Naive B cell (primary cell): ENCODE measurements at regions not wholly inside any gene's neighbourhood (a gene's known extent, or its start where the extent isn't known, plus 50 kb on each side); places are given as distances from the start of the nearest gene placed in this dataset.

Source experiments
- ATAC-seq, 2 donors: fragments of 150-1000 bp; cut with Tn5 transposase; 2 replicates each; pipeline ENCODE4 v1.10.0; 2021; ENCODE audit warnings: low read depth in 2 of 2, mild to moderate bottlenecking in 2 of 2, moderate library complexity in 2 of 2
- DNase-seq: peaks from one replicate; pipeline ENCODE4 v3.0.0; 2022
- H3K27ac Mint-ChIP-seq, 6 donors: one replicate each; pipeline ENCODE4 v1.8.0; 2020 to 2022; ENCODE audit warnings: mild to moderate bottlenecking in 6 of 6, mixed read lengths in 6 of 6, moderate library complexity in 5 of 6, inconsistent platforms in 2 of 6
- H3K27me3 Mint-ChIP-seq, 3 donors: one replicate each; pipeline ENCODE4 v1.8.0; 2021 to 2022; ENCODE audit warnings: mixed read lengths in 3 of 3, mild to moderate bottlenecking in 1 of 3
- H3K36me3 Mint-ChIP-seq, 2 donors: one replicate each; pipeline ENCODE4 v1.8.0; 2020 to 2022; ENCODE audit warnings: mixed read lengths in 2 of 2, inconsistent platforms in 1 of 2, mild to moderate bottlenecking in 1 of 2
- H3K4me1 Mint-ChIP-seq, 3 donors: one replicate each; pipeline ENCODE4 v1.8.0; 2020 to 2022; ENCODE audit warnings: mixed read lengths in 3 of 3, inconsistent platforms in 1 of 3, mild to moderate bottlenecking in 1 of 3, moderate library complexity in 1 of 3
- H3K4me3 Mint-ChIP-seq, 8 donors: one replicate each; pipeline ENCODE4 v1.8.0; 2020 to 2022; ENCODE audit warnings: mild to moderate bottlenecking in 8 of 8, mixed read lengths in 8 of 8, moderate library complexity in 8 of 8, inconsistent platforms in 2 of 8
- H3K9me3 Mint-ChIP-seq, 7 donors: one replicate each; pipeline ENCODE4 v1.8.0; 2020 to 2022; ENCODE audit warnings: mixed read lengths in 7 of 7, mild to moderate bottlenecking in 5 of 7, inconsistent platforms in 2 of 7, moderate library complexity in 1 of 7

DNA sequence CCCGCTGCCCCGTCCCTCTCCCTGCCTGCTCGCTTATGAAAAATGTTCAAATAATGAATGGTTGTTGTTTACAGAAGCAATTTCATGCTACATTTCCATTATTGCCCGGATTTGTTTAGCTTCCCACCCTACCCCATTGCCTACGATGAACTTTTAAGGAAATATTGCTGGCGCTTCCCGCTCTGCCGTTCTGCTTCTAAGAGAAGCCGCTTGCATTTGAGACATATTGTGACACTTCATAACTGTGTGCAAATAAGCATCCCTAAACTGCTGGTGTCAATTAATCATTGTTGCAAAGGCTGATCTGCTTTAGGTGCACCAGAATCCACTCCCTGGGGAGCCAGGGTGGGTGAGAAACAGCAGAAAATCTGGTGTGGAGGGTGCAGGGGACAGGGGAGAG, 52.3 kb upstream of the LMO1 start:
- Mint-ChIP-seq H3K4me3 (no peak overlapping the region), H3K36me3 (no peaks in the 10 kb centered on the region), H3K27me3 (peaks cover 8 to 28% (median 23%) of the 10 kb centered on the region in 3 donors), H3K9me3 (no peaks in the 10 kb centered on the region), H3K4me1 (no peaks in the 10 kb centered on the region), H3K27ac (no peak overlapping the region)
- DNase-seq (no peak), ATAC-seq (no peak)

DNA sequence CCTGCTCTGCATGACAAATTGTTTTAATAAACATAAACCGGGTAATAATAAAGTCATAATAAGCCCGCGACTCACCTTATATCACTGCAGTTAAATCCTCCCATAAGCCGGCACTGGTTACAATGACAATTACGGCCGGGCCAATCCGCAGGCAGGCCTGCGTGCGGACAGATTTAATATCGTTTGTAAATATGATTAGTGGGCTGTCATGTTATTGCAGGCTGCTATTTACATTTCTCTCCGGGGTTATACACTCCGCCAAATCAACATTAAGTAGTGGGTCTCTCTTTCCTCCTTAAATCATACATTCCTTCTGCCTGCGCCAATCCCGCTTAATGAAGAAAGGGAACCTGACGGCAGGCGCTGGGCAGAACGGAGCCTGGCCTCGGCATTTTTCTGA, 51.8 kb upstream of the LMO1 start:
- peak overlapping the region in 1 of 6 donors; percentile 85 for H3K27ac Mint-ChIP-seq
- no peaks in the 10 kb centered on the region for H3K4me1 Mint-ChIP-seq
- H3K4me3 Mint-ChIP-seq = no peak overlapping the region
- H3K9me3 Mint-ChIP-seq = no peaks in the 10 kb centered on the region
- no peak for DNase-seq
- peaks cover 8 to 23% (median 18%) of the 10 kb centered on the region in 3 donors for H3K27me3 Mint-ChIP-seq
- ATAC-seq = no peak
- no peaks in the 10 kb centered on the region for H3K36me3 Mint-ChIP-seq

DNA sequence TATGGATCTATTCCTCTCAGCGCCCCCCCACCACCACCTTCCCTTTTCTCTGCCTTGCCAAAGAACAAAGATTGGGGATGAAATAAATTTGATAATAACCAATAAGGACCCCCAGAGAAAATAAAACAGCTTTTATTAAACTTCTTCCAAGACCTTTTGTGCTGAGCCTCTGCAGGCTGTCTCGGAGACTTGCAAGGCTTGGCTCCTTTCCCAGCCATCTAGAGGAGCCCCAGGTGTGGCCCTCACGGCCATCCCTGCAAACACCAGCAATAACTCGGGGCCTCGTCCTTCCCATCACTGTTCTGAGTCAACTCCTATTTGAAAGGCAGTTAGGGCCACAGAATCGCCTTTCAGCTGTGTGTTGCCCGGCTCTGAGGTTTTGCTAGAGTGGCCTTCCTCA, 51.2 kb upstream of the LMO1 start:
- H3K36me3 Mint-ChIP-seq = no peaks in the 10 kb centered on the region

DNA sequence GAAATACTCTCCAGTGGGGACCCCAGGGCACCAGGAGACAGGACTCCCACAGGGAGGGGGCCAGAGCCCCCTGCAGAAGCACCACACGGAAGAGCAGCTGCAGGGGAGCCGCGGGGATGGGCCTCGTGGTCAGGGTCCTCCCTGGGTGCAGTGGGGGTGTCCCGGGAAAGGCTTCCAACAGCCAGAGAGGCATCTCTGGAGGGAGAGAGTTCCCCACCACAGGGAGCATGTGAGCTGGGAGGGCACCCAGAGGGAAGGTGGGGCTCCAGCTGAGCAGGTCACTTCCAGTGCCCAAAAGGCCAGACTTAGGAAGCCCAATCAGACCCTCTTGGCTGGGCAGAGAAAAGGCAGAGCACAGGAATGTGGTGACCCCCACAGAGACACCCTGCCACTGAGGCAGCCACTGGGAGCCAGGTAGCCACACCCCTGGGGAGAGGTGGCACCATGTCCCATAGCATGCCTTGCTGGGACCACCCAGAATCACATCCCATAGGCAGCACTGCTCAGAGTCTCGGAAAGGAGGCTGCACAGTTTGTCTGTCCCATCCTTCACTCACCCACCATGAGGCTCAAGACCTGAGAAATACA, 49.9 kb upstream of the LMO1 start:
- ATAC-seq = no peak

More for the DNA sequence above, 51.2 kb upstream of the LMO1 start:
- Mint-ChIP-seq H3K4me1 (no peaks in the 10 kb centered on the region), H3K4me3 (no peak overlapping the region), H3K9me3 (no peaks in the 10 kb centered on the region), H3K27ac (no peak overlapping the region), H3K27me3 (peaks cover 8 to 17% (median 12%) of the 10 kb centered on the region in 3 donors)
- ATAC-seq (no peak), DNase-seq (no peak)

More for the DNA sequence above, 49.9 kb upstream of the LMO1 start:
- Mint-ChIP-seq H3K4me1 (no peaks in the 10 kb centered on the region), H3K9me3 (no peaks in the 10 kb centered on the region), H3K27ac (no peak overlapping the region), H3K36me3 (no peaks in the 10 kb centered on the region), H3K4me3 (no peak overlapping the region), H3K27me3 (peaks cover 5 to 8% (median 7%) of the 10 kb centered on the region in 3 donors)
- DNase-seq = no peak
